CD4-positive, alpha-beta T cell (primary cell): ENCODE measurements at regions not wholly inside any gene's neighbourhood (a gene's known extent, or its start where the extent isn't known, plus 50 kb on each side); places are given as distances from the start of the nearest gene placed in this dataset.

Source experiments
- ATAC-seq: fragments of 200-7000 bp; cut with Tn5 transposase; one replicate; pipeline ENCODE4 v1.10.0; 2022; ENCODE audit warnings: mild to moderate bottlenecking; ENCODE audit not compliant: poor library complexity
- CTCF ChIA-PET: fragments of 350-600 bp; sonication (Branson Sonifier 250); formaldehyde crosslinking; loops from one replicate; lab custom pipeline; 2021; ENCODE audit warnings: antibody characterized with exemption, inconsistent platforms; lab: Charles Lee
- POLR2A ChIA-PET: fragments of 350-600 bp; sonication (Branson Sonifier 250); formaldehyde crosslinking; loops from one replicate; lab custom pipeline; 2021; ENCODE audit warnings: antibody characterized with exemption, inconsistent platforms; lab: Charles Lee
- DNase-seq, 14 experiments: peaks; one replicate each; pipeline ENCODE4 v3.0.0-alpha.2; 2013 to 2020; ENCODE audit warnings: mixed read lengths in 2 of 14
- H3K27ac ChIP-seq, 2 donors: one replicate each; pipeline versions ENCODE4 v1.5.1 to v1.7.0; 2013; ENCODE audit warnings: low read length in 2 of 2, low read depth in 1 of 2, mild to moderate bottlenecking in 1 of 2
- H3K27me3 ChIP-seq, 2 experiments: 1 replicate in 1 of 2; 2 replicates in 1 of 2; pipeline versions ENCODE4 v1.6.1 to v1.7.0; 2013; ENCODE audit warnings: low read length in 2 of 2, control low read depth in 1 of 2, mild to moderate bottlenecking in 1 of 2, moderate library complexity in 1 of 2; ENCODE audit not compliant: insufficient read depth in 2 of 2, control insufficient read depth in 1 of 2
- H3K36me3 ChIP-seq: one replicate; pipeline ENCODE4 v1.6.1; 2013; ENCODE audit warnings: low read length, control low read depth; ENCODE audit not compliant: insufficient read depth
- H3K4me1 ChIP-seq: one replicate; pipeline ENCODE4 v1.6.1; 2013; ENCODE audit warnings: low read length, control low read depth; ENCODE audit not compliant: insufficient read depth
- H3K4me3 ChIP-seq: one replicate; pipeline ENCODE4 v1.5.1; 2013; ENCODE audit warnings: mild to moderate bottlenecking, low read length, moderate library complexity
- H3K9me3 ChIP-seq, 2 experiments: 1 replicate in 1 of 2; 2 replicates in 1 of 2; pipeline versions ENCODE4 v1.6.1 to v1.7.0; 2013; ENCODE audit warnings: low read length in 2 of 2, mild to moderate bottlenecking in 2 of 2, control low read depth in 1 of 2, moderate library complexity in 1 of 2; ENCODE audit not compliant: control insufficient read depth in 1 of 2, insufficient read depth in 1 of 2
- H3K27ac Mint-ChIP-seq: one replicate; pipeline ENCODE4 v1.8.0; 2020; ENCODE audit warnings: mixed read lengths
- H3K27me3 Mint-ChIP-seq: one replicate; pipeline ENCODE4 v1.8.0; 2021; ENCODE audit warnings: mixed read lengths
- H3K36me3 Mint-ChIP-seq: one replicate; pipeline ENCODE4 v1.8.0; 2021; ENCODE audit warnings: low read depth, mixed read lengths
- H3K4me1 Mint-ChIP-seq: one replicate; pipeline ENCODE4 v1.8.0; 2021; ENCODE audit warnings: low read depth, mixed read lengths
- H3K4me3 Mint-ChIP-seq: one replicate; pipeline ENCODE4 v1.8.0; 2020; ENCODE audit warnings: mild to moderate bottlenecking, mixed read lengths
- H3K9me3 Mint-ChIP-seq: one replicate; pipeline ENCODE4 v1.8.0; 2020; ENCODE audit warnings: mixed read lengths
- intact Hi-C, 2 experiments: fragments of 100-400 bp; cut with DNase I in 1 of 2; cut with micrococcal nuclease in 1 of 2; formaldehyde crosslinking; loops; one replicate each; pipeline versions ENCODE4 v1.15.1 to v1.9.0; 2023 to 2025; cut with DNase I, micrococcal nuclease
- TF ChIP-seq, protein P1 (sequence below): fragments of 200-600 bp; IDR thresholded peaks from one replicate; pipeline ENCODE4 v1.8.0; 2022; ENCODE audit warnings: antibody characterized with exemption, mild to moderate bottlenecking

DNA sequence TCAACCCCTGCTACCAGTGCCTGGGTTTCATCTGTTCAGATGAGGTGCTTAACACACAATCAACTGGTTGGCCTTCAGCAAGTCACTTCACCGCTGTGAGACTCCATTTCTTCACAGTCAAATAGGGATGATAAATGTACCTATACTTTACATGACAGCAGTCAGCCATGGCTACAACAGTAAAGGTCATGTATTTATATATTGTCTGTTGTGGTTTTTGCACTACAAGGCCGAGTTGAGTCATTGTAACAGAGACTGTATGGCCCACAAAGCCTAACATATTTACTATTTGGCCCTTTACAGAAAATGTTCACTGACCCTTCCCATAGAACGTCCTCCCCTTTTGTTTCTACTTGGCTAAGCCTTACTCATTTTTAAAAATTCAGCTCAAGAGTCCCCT is 404.6 kb upstream of the F9 start:
- H3K4me1 ChIP-seq, result no peaks in the 10 kb centered on the region
- H3K36me3 ChIP-seq, result no peaks in the 10 kb centered on the region
- Mint-ChIP-seq H3K27me3 (no peaks in the 10 kb centered on the region), H3K4me1 (no peaks in the 10 kb centered on the region), H3K9me3 (no peaks in the 10 kb centered on the region), H3K27ac (no peak overlapping the region), H3K36me3 (no peaks in the 10 kb centered on the region), H3K4me3 (no peak overlapping the region)
- no peak overlapping the region for H3K4me3 ChIP-seq
- ChIA-PET POLR2A (no interaction called here), CTCF (no interaction called here)
- ATAC-seq (no peak), DNase-seq (no peak)
- no peaks in the 10 kb centered on the region for H3K27me3 ChIP-seq
- intact Hi-C loops, result no loop called here
- no peak overlapping the region for H3K27ac ChIP-seq
- TF ChIP-seq, protein P1, sequence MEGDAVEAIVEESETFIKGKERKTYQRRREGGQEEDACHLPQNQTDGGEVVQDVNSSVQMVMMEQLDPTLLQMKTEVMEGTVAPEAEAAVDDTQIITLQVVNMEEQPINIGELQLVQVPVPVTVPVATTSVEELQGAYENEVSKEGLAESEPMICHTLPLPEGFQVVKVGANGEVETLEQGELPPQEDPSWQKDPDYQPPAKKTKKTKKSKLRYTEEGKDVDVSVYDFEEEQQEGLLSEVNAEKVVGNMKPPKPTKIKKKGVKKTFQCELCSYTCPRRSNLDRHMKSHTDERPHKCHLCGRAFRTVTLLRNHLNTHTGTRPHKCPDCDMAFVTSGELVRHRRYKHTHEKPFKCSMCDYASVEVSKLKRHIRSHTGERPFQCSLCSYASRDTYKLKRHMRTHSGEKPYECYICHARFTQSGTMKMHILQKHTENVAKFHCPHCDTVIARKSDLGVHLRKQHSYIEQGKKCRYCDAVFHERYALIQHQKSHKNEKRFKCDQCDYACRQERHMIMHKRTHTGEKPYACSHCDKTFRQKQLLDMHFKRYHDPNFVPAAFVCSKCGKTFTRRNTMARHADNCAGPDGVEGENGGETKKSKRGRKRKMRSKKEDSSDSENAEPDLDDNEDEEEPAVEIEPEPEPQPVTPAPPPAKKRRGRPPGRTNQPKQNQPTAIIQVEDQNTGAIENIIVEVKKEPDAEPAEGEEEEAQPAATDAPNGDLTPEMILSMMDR, result no peak
- no peaks in the 10 kb centered on the region for H3K9me3 ChIP-seq

DNA sequence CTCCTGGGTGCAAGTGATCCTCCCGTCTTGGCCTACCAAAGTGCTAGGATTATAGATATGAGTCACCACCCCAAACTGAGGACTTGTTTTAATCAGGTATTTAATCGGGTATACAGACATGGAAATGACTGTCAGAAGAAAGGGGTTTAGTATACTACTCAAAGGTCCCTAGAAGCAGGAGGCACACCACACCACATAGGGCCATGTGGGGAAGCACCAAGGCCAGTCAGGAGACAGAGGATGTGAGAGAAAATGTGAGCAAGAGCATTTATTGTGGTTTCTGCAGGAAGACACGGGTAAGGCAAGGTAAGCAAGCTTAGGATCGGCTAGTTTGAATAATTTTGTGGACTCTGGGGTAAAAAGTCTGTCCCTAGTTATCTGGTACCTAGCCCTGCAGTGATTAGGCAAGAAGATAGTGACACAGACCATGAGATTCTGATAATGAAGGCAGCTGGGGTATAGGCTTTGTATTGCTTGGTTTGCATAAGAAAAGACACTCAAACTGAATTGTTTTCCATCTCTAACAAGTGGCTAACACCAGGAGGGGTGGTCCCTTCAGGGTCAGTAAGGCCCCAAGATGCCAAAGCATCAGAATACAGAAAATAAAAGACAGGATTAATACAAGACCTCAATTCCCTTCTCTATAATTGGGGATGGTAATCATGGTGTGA is 408.8 kb upstream of the F9 start:
- H3K27ac Mint-ChIP-seq, result no peak overlapping the region

DNA sequence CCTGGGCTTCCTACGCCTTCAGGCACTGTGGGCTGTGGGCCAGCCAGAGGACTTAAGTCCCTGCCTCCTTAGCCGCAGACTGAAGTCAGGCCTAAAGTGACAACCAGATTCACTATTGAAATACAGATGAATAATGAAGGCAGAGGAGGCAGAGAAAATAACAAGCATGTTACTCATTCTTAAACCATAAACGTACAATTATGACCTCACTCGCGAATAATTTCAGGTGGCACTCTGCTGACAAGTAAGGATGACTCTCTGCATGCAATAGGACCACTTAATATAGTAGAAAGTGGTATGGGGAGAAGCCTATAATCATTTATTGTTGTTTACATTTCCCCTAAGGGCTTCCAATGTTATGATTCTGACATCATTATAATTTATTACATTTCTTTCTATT is 409.2 kb upstream of the FGF13 start:
- POLR2A ChIA-PET, result no interaction called here
- Mint-ChIP-seq H3K4me1 (no peaks in the 10 kb centered on the region), H3K27me3 (no peaks in the 10 kb centered on the region), H3K9me3 (no peaks in the 10 kb centered on the region), H3K36me3 (no peaks in the 10 kb centered on the region), H3K4me3 (no peak overlapping the region), H3K27ac (no peak overlapping the region)
- no peak overlapping the region for H3K4me3 ChIP-seq
- no peaks in the 10 kb centered on the region for H3K9me3 ChIP-seq
- ATAC-seq, result no peak
- no peak overlapping the region for H3K27ac ChIP-seq
- TF ChIP-seq, protein P1, result no peak
- H3K4me1 ChIP-seq, result no peaks in the 10 kb centered on the region
- CTCF ChIA-PET, result no interaction called here
- intact Hi-C loops, result no loop called here
- no peaks in the 10 kb centered on the region for H3K27me3 ChIP-seq
- DNase-seq, result no peak
- H3K36me3 ChIP-seq, result no peaks in the 10 kb centered on the region

More for the DNA sequence above, 408.8 kb upstream of the F9 start:
- H3K4me1 ChIP-seq, result no peaks in the 10 kb centered on the region
- Mint-ChIP-seq H3K36me3 (no peaks in the 10 kb centered on the region), H3K9me3 (no peaks in the 10 kb centered on the region), H3K4me1 (no peaks in the 10 kb centered on the region), H3K4me3 (no peak overlapping the region), H3K27me3 (no peaks in the 10 kb centered on the region)
- H3K27me3 ChIP-seq, result no peaks in the 10 kb centered on the region
- POLR2A ChIA-PET, result no interaction called here
- no peaks in the 10 kb centered on the region for H3K36me3 ChIP-seq
- TF ChIP-seq, protein P1, result no peak
- no peak overlapping the region for H3K27ac ChIP-seq
- H3K9me3 ChIP-seq, result no peaks in the 10 kb centered on the region
- ATAC-seq, result no peak
- intact Hi-C loops, result no loop called here
- DNase-seq, result no peak
- H3K4me3 ChIP-seq, result no peak overlapping the region
- CTCF ChIA-PET, result no interaction called here
